HG02678 (cell line): ENCODE measurements at regions not wholly inside any gene's neighbourhood (a gene's known extent, or its start where the extent isn't known, plus 50 kb on each side); places are given as distances from the start of the nearest gene placed in this dataset.
"Not testable (repeated sequence)": the region's sequence is repeated elsewhere in the genome, so short reads cannot be mapped to it uniquely, and the experiment has no call there.

Experiments
- ATAC-seq: cut with Tn5 transposase; IDR thresholded peaks from one replicate; pipeline ENCODE4 v1.9.1; 2021; ENCODE audit warnings: mild to moderate bottlenecking, moderate library complexity; ENCODE audit not compliant: unreplicated experiment

GRCh38 chr5:118491351-118491750 is 497.0 kb downstream of the DTWD2 start:
- ATAC-seq = no peak

- ATAC-seq = no peak
These were observed 501.6 kb downstream of the DTWD2 start for GRCh38 chr5:118486647-118487225.

- no peak for ATAC-seq
These were observed 509.1 kb downstream of the DTWD2 start for GRCh38 chr5:118479285-118479684.

- ATAC-seq = no peak
These were observed 509.5 kb downstream of the DTWD2 start for GRCh38 chr5:118478852-118479251.

GRCh38 chr5:118468085-118468484 is 520.3 kb downstream of the DTWD2 start:
- no peak for ATAC-seq

GRCh38 chr5:118467103-118467502 is 521.2 kb downstream of the DTWD2 start:
- ATAC-seq = no peak

GRCh38 chr5:118466418-118466817 is 521.9 kb downstream of the DTWD2 start:
- ATAC-seq = no peak

GRCh38 chr5:118462276-118462675 is 526.1 kb downstream of the DTWD2 start:
- ATAC-seq = not testable (repeated sequence)

GRCh38 chr5:118461436-118461835 is 526.9 kb downstream of the DTWD2 start:
- no peak for ATAC-seq

- no peak for ATAC-seq
These were observed 528.9 kb downstream of the DTWD2 start for GRCh38 chr5:118459490-118459889.

GRCh38 chr5:118456085-118456484 is 532.3 kb downstream of the DTWD2 start:
- ATAC-seq = no peak

- no peak for ATAC-seq
These were observed 536.6 kb downstream of the DTWD2 start for GRCh38 chr5:118451697-118452247.

GRCh38 chr5:118450554-118451332 is 537.6 kb downstream of the DTWD2 start:
- no peak for ATAC-seq

- no peak for ATAC-seq
These were observed 541.0 kb downstream of the DTWD2 start for GRCh38 chr5:118447350-118447749.

GRCh38 chr5:118441956-118442355 is 546.4 kb downstream of the DTWD2 start:
- no peak for ATAC-seq

GRCh38 chr5:118441034-118441433 is 547.3 kb downstream of the DTWD2 start:
- no peak for ATAC-seq

- no peak for ATAC-seq
These were observed 547.9 kb downstream of the DTWD2 start for GRCh38 chr5:118440496-118440895.

GRCh38 chr5:118439831-118440230 is 548.5 kb downstream of the DTWD2 start:
- ATAC-seq = no peak

- no peak for ATAC-seq
These were observed 553.2 kb downstream of the DTWD2 start for GRCh38 chr5:118435131-118435530.

GRCh38 chr5:118434522-118434921 is 553.8 kb downstream of the DTWD2 start:
- ATAC-seq = no peak

GRCh38 chr5:118430076-118430475 is 558.3 kb downstream of the DTWD2 start:
- ATAC-seq = no peak

GRCh38 chr5:118407958-118408357 is 580.4 kb downstream of the DTWD2 start:
- ATAC-seq = no peak
